ENCODE measurements at regions not wholly inside any gene's neighbourhood (a gene's known extent, or its start where the extent isn't known, plus 50 kb on each side); places are given as distances from the start of the nearest gene placed in this dataset.

DNA sequence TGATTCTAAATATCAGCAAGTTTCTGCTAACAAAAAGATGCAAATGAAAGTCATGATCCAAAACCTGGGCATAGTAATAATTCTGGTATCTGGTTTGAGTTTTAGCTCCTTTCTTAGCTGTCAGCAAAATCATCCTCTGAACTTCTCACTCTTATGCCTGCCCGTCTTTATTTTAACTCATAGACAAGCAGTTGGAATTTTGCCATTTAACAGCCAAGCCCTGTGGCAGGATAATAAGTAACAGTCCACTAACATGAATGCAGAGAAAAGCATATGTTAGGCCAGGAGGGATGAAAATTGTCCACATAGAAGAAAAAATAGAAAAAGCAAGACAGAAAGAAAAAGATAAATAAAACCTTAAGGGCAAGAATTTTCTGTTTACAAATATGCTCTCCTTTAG lies 170.0 kb upstream of the LAMA2 start:
- H3K4me3 ChIP-seq (ENCODE audit: low read depth, low read length, poor library complexity, severe bottlenecking), result no peak overlapping the region
- intact Hi-C loops (cut with micrococcal nuclease; ENCODE audit: unreplicated experiment), result no loop called here
- no peaks in the 10 kb centered on the region for H3K9me2 ChIP-seq (ENCODE audit: insufficient read depth, low read length)
- no peaks in the 10 kb centered on the region for H3K4me1 ChIP-seq (ENCODE audit: insufficient read depth, low read length, poor library complexity, severe bottlenecking)
- no peak for TF ChIP-seq EZH2phosphoT487 (IDR thresholded peaks at IDR 0.05; ENCODE audit: borderline replicate concordance, low read depth, low read length)
- TF ChIP-seq, protein P1, sequence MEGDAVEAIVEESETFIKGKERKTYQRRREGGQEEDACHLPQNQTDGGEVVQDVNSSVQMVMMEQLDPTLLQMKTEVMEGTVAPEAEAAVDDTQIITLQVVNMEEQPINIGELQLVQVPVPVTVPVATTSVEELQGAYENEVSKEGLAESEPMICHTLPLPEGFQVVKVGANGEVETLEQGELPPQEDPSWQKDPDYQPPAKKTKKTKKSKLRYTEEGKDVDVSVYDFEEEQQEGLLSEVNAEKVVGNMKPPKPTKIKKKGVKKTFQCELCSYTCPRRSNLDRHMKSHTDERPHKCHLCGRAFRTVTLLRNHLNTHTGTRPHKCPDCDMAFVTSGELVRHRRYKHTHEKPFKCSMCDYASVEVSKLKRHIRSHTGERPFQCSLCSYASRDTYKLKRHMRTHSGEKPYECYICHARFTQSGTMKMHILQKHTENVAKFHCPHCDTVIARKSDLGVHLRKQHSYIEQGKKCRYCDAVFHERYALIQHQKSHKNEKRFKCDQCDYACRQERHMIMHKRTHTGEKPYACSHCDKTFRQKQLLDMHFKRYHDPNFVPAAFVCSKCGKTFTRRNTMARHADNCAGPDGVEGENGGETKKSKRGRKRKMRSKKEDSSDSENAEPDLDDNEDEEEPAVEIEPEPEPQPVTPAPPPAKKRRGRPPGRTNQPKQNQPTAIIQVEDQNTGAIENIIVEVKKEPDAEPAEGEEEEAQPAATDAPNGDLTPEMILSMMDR (conservative IDR thresholded peaks at IDR 0.05; ENCODE audit: low read length), result no peak
- H3K9me3 ChIP-seq (ENCODE audit: low read length), result no peaks in the 10 kb centered on the region
- no peaks in the 10 kb centered on the region for H4K20me1 ChIP-seq (ENCODE audit: insufficient read depth, low read length)
- DNase-seq (ENCODE audit: low spot score), result no peak
- no TSS peak for BruUV-seq (replicated peaks)
- ChIA-PET POLR2A (interaction anchor here (1.0 kb wide), 1 partner anchor 187 kb away, joined by 3 read pairs; no protein-coding TSS in a partner anchor), CTCF (ENCODE audit: unreplicated experiment) (no interaction called here)
- H3K36me3 ChIP-seq (ENCODE audit: insufficient read depth, low read length), result no peaks in the 10 kb centered on the region
- H3K27ac ChIP-seq (ENCODE audit: low read depth, low read length, poor library complexity, severe bottlenecking), result no peak overlapping the region
- no peak overlapping the region for H2AFZ ChIP-seq (ENCODE audit: low read length)
- H3K79me2 ChIP-seq (ENCODE audit: insufficient read depth, low read depth, low read length), result no peaks in the 10 kb centered on the region
- no peak overlapping the region for H3K4me2 ChIP-seq (ENCODE audit: low read length)

- Histone ChIP-seq H4K20me1 (ENCODE audit: insufficient read depth, low read length) (no peaks in the 10 kb centered on the region), H3K4me1 (ENCODE audit: insufficient read depth, low read length, poor library complexity, severe bottlenecking) (no peaks in the 10 kb centered on the region), H3K9me3 (ENCODE audit: low read length) (no peaks in the 10 kb centered on the region), H3K36me3 (ENCODE audit: insufficient read depth, low read length) (no peaks in the 10 kb centered on the region), H3K4me3 (ENCODE audit: low read depth, low read length, poor library complexity, severe bottlenecking) (no peak overlapping the region), H3K4me2 (ENCODE audit: low read length) (no peak overlapping the region), H2AFZ (ENCODE audit: low read length) (no peak overlapping the region), H3K9me2 (ENCODE audit: insufficient read depth, low read length) (no peaks in the 10 kb centered on the region), H3K27ac (ENCODE audit: low read depth, low read length, poor library complexity, severe bottlenecking) (no peak overlapping the region), H3K79me2 (ENCODE audit: insufficient read depth, low read depth, low read length) (no peaks in the 10 kb centered on the region)
- intact Hi-C loops (cut with micrococcal nuclease; ENCODE audit: unreplicated experiment), result no loop called here
- TF ChIP-seq, protein P1 (conservative IDR thresholded peaks at IDR 0.05; ENCODE audit: low read length), result no peak
- no peak for TF ChIP-seq EZH2phosphoT487 (IDR thresholded peaks at IDR 0.05; ENCODE audit: borderline replicate concordance, low read depth, low read length)
- CTCF ChIA-PET (ENCODE audit: unreplicated experiment), result no interaction called here
- no peak for DNase-seq (ENCODE audit: low spot score)
- BruUV-seq (replicated peaks), result no TSS peak
- POLR2A ChIA-PET, result no interaction called here
Measured at GRCh38 chr6:128711149-128711548, 171.8 kb upstream of the LAMA2 start.

- Histone ChIP-seq H4K20me1 (ENCODE audit: insufficient read depth, low read length) (no peaks in the 10 kb centered on the region), H3K4me3 (ENCODE audit: low read depth, low read length, poor library complexity, severe bottlenecking) (no peak overlapping the region), H3K4me2 (ENCODE audit: low read length) (no peak overlapping the region), H3K9me2 (ENCODE audit: insufficient read depth, low read length) (no peaks in the 10 kb centered on the region), H2AFZ (ENCODE audit: low read length) (no peak overlapping the region), H3K4me1 (ENCODE audit: insufficient read depth, low read length, poor library complexity, severe bottlenecking) (no peaks in the 10 kb centered on the region), H3K27ac (ENCODE audit: low read depth, low read length, poor library complexity, severe bottlenecking) (no peak overlapping the region), H3K79me2 (ENCODE audit: insufficient read depth, low read depth, low read length) (no peaks in the 10 kb centered on the region), H3K36me3 (ENCODE audit: insufficient read depth, low read length) (no peaks in the 10 kb centered on the region), H3K9me3 (ENCODE audit: low read length) (no peaks in the 10 kb centered on the region)
- TF ChIP-seq, protein P1 (conservative IDR thresholded peaks at IDR 0.05; ENCODE audit: low read length), result no peak
- no peak for TF ChIP-seq EZH2phosphoT487 (IDR thresholded peaks at IDR 0.05; ENCODE audit: borderline replicate concordance, low read depth, low read length)
- ChIA-PET CTCF (ENCODE audit: unreplicated experiment) (no interaction called here), POLR2A (interaction anchor here (1.5 kb wide), 1 partner anchor 42 kb away, joined by 3 read pairs; no protein-coding TSS in a partner anchor)
- DNase-seq (ENCODE audit: low spot score), result no peak
- intact Hi-C loops (cut with micrococcal nuclease; ENCODE audit: unreplicated experiment), result no loop called here
- BruUV-seq (replicated peaks), result no TSS peak
Measured at GRCh38 chr6:128710315-128710714, 172.6 kb upstream of the LAMA2 start.
